Body of pancreas (tissue), 4 donors: ENCODE measurements at regions not wholly inside any gene's neighbourhood (a gene's known extent, or its start where the extent isn't known, plus 50 kb on each side); places are given as distances from the start of the nearest gene placed in this dataset.

Experiments used
- CTCF ChIP-seq, 7 experiments: fragments of 450-650 bp in 4 of 7; fragments of 200-600 bp in 3 of 7; sonication (generic) in 3 of 7; IDR thresholded peaks; one replicate each; pipeline ENCODE4 v1.5.1; 2016 to 2019; ENCODE audit warnings: antibody characterized with exemption in 7 of 7
- POLR2A ChIP-seq, 3 donors: fragments of 450-650 bp; IDR thresholded peaks; one replicate each; pipeline ENCODE4 v1.6.1; 2016; ENCODE audit warnings: antibody characterized with exemption in 3 of 3, mild to moderate bottlenecking in 2 of 3

- TF ChIP-seq CTCF (IDR thresholded peaks at IDR 0.05) = no peak
- no peak for TF ChIP-seq POLR2A (IDR thresholded peaks at IDR 0.05)
Measured at GRCh38 chr2:139518321-139518720, 738.1 kb upstream of the NXPH2 start.
